Astrocyte of the spinal cord (primary cell): ENCODE measurements at regions not wholly inside any gene's neighbourhood (a gene's known extent, or its start where the extent isn't known, plus 50 kb on each side); places are given as distances from the start of the nearest gene placed in this dataset.

Source experiments
- DNase-seq: peaks from one replicate; pipeline ENCODE4 v3.0.0; 2011; ENCODE audit warnings: low read depth, low spot score
- H3K4me3 ChIP-seq: 2 replicates; pipeline ENCODE4 v1.5.1; 2011; ENCODE audit warnings: low read depth, mild to moderate bottlenecking, low read length, moderate library complexity
- CTCF ChIP-seq: IDR thresholded peaks from 2 replicates; pipeline ENCODE4 v1.5.1; 2012; ENCODE audit warnings: low read depth, mild to moderate bottlenecking, low read length, inconsistent platforms
- in situ Hi-C: cut with HindIII; loops from 2 replicates; pipeline ENCODE4 v1.10.0; 2017; ENCODE audit warnings: low sequenced_read_pairs

DNA sequence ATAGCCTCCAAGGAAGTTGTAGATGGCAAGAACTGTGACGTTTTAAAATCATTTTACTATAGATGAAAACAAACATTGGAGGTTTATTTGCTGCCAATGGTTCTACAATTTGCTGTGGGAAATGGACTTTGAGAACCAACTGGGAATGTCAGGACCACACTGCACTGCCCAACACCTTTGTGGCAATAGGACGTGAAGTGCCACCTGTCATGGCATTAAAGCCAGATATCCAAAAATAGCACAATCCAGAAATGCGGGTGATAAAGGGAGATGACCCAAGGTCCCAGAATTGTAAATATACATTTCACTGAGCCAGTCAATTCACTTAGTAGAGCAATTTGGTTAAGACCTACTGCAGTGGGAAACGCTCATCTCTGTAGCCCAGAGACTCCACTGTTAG, 116.4 kb downstream of the MPP7 start:
- no peak for DNase-seq
- TF ChIP-seq CTCF, result no peak
- H3K4me3 ChIP-seq, result no peak overlapping the region
- in situ Hi-C loops, result no loop called here

DNA sequence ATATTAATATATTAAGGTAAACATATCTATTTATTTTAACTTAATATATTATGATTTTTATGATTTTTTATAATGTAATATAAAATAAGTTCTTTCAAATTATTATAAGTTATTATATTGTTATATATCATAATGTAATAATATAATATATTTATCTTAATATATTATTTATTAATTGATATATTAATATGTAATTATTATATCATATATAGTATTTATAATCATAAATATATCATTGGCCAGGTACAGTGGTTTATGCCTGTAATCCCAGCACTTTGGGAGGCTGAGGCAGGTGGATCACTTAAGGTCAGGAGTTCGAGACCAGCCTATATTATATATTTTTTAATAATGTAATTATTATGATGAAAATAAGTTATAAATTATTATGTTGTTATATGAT, 118.1 kb downstream of the MPP7 start:
- TF ChIP-seq CTCF, result no peak
- DNase-seq, result no peak
- in situ Hi-C loops, result no loop called here
- H3K4me3 ChIP-seq, result no peak overlapping the region

GRCh38 chr10:28181478-28182096, 121.3 kb downstream of the MPP7 start:
- DNase-seq, result peak; percentile 34
- in situ Hi-C loops, result no loop called here
- H3K4me3 ChIP-seq, result no peak overlapping the region
- TF ChIP-seq CTCF, result no peak

- DNase-seq, result no peak
These were observed 122.2 kb downstream of the MPP7 start for GRCh38 chr10:28180654-28181053.

GRCh38 chr10:28179743-28180099, 123.1 kb downstream of the MPP7 start:
- no peak for TF ChIP-seq CTCF
- in situ Hi-C loops, result no loop called here
- no peak overlapping the region for H3K4me3 ChIP-seq
- no peak for DNase-seq

More at GRCh38 chr10:28180654-28181053, 122.2 kb downstream of the MPP7 start:
- no peak for TF ChIP-seq CTCF
- in situ Hi-C loops, result no loop called here
- H3K4me3 ChIP-seq, result no peak overlapping the region

- in situ Hi-C loops, result no loop called here
- peak; percentile 75 for DNase-seq
- no peak overlapping the region for H3K4me3 ChIP-seq
- peak; percentile 60 for TF ChIP-seq CTCF
These were observed 123.7 kb downstream of the MPP7 start for GRCh38 chr10:28179006-28179742.
